ENCODE measurements at regions not wholly inside any gene's neighbourhood (a gene's known extent, or its start where the extent isn't known, plus 50 kb on each side); places are given as distances from the start of the nearest gene placed in this dataset.

GRCh38 chr2:212709280-212709679 lies 170.7 kb upstream of the ERBB4 start:
- no peak for TF ChIP-seq CTCF (conservative IDR thresholded peaks at IDR 0.05; ENCODE audit: low read length)
- TF ChIP-seq EZH2phosphoT487 (IDR thresholded peaks at IDR 0.05; ENCODE audit: borderline replicate concordance) = no peak
